ENCODE measurements at regions not wholly inside any gene's neighbourhood (a gene's known extent, or its start where the extent isn't known, plus 50 kb on each side); places are given as distances from the start of the nearest gene placed in this dataset.

GRCh38 chr12:116392061-116392460 lies 114.6 kb upstream of the MED13L start:
- ATAC-seq = no peak

GRCh38 chr12:116393255-116393654 lies 115.8 kb upstream of the MED13L start:
- Histone ChIP-seq H3K4me3 (no peak overlapping the region), H3K9me3 (peaks cover 2% of the 10 kb centered on the region), H3K4me1 (ENCODE audit: low read depth) (no peaks in the 10 kb centered on the region), H3K36me3 (ENCODE audit: low read depth) (no peaks in the 10 kb centered on the region)
- no peak for TF ChIP-seq CTCF (IDR thresholded peaks at IDR 0.05)
- ATAC-seq (no peak), DNase-seq (no peak)
- intact Hi-C loops (cut with DNase I, micrococcal nuclease) = no loop called here

More at GRCh38 chr12:116392061-116392460, 114.6 kb upstream of the MED13L start:
- no peak for DNase-seq
- H3K4me3 ChIP-seq = no peak overlapping the region
- H3K9me3 ChIP-seq = no peaks in the 10 kb centered on the region
- H3K4me1 ChIP-seq (ENCODE audit: low read depth) = no peaks in the 10 kb centered on the region
- no peaks in the 10 kb centered on the region for H3K36me3 ChIP-seq (ENCODE audit: low read depth)
- intact Hi-C loops (cut with DNase I, micrococcal nuclease) = no loop called here
- TF ChIP-seq CTCF (IDR thresholded peaks at IDR 0.05) = no peak

DNA sequence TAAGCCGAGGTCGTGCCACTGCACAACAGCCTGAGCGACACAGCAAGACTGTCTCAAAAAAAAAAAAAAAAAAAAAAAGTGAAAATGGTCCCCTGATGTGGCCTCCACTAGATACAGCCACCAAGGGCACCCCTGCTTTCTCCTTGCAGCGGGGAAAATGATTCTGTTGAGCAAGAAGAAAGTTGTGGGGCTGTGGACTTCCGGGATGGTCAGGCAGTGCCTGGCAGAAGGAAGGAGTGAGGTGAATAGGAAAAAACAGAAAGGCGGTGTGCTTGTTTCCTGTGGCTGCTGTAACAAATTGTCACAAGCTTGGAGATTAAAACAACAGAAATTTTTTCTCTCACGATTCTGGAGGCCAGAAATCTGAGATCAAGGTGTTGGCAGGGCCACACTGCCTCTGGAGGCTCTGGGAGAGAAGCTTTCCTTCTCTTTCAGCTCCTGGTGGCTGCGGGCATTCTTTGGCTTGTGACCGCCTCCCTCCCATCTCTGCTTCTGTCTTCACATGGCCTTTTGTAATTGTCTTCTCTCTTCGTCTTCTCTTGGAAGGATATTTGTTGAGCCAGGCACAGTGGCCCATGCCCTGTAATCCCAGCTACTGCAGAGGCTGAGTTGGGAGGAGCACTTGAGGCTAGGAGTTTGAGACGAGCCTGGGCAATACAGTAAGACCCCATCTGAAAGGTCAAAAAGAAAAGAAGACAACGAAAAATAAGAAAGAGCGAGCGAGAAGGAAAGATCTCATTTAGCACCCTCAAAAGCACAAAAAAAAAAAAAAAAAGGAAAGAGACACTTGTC lies 116.6 kb upstream of the MED13L start:
- no peak for DNase-seq
- ATAC-seq = no peak
- H3K4me1 ChIP-seq (ENCODE audit: low read depth) = no peaks in the 10 kb centered on the region
- peaks cover 6% of the 10 kb centered on the region for H3K9me3 ChIP-seq
- no peak overlapping the region for H3K4me3 ChIP-seq
- no peaks in the 10 kb centered on the region for H3K36me3 ChIP-seq (ENCODE audit: low read depth)
- no peak for TF ChIP-seq CTCF (IDR thresholded peaks at IDR 0.05)
- intact Hi-C loops (cut with DNase I, micrococcal nuclease) = no loop called here

- intact Hi-C loops (cut with DNase I, micrococcal nuclease) = no loop called here
- no peaks in the 10 kb centered on the region for H3K36me3 ChIP-seq (ENCODE audit: low read depth)
- ATAC-seq (no peak), DNase-seq (no peak)
- no peak overlapping the region for H3K4me3 ChIP-seq
- TF ChIP-seq CTCF (IDR thresholded peaks at IDR 0.05) = no peak
- peaks cover 6% of the 10 kb centered on the region for H3K9me3 ChIP-seq
- no peaks in the 10 kb centered on the region for H3K4me1 ChIP-seq (ENCODE audit: low read depth)
Measured at GRCh38 chr12:116395396-116395795, 117.9 kb upstream of the MED13L start.

DNA sequence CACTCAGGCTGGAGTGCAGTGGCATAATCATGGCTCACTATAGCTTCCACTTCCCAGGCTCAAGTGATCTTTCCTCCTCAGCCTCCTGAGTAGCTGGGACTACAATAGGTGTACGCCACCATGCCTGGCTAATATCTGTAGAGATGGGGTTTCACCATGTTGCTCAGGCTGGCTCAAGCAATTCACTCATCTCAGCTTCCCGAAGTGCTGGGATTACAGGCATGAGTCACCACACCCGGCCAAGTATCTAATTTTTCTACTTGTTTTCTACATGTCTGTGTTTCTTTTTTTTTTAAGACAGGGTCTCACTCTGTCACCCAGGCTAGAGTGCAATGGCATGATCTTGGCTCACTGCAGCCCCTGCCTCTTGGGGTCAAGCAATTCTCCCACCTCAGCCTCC lies 119.7 kb upstream of the MED13L start:
- ATAC-seq (no peak), DNase-seq (no peak)
- intact Hi-C loops (cut with DNase I, micrococcal nuclease) = no loop called here
- peaks cover 6% of the 10 kb centered on the region for H3K9me3 ChIP-seq
- no peak overlapping the region for H3K4me3 ChIP-seq
- no peaks in the 10 kb centered on the region for H3K4me1 ChIP-seq (ENCODE audit: low read depth)
- no peak for TF ChIP-seq CTCF (IDR thresholded peaks at IDR 0.05)
- H3K36me3 ChIP-seq (ENCODE audit: low read depth) = no peaks in the 10 kb centered on the region
